Left ventricle myocardium inferior (tissue), 1 donor: ENCODE measurements at regions not wholly inside any gene's neighbourhood (a gene's known extent, or its start where the extent isn't known, plus 50 kb on each side); places are given as distances from the start of the nearest gene placed in this dataset.

ENCODE experiments used
- DNase-seq: peaks from one replicate; pipeline ENCODE4 v3.0.0-alpha.2; 2020
- H3K27ac ChIP-seq: fragments of 200-600 bp; replicated peaks from 2 replicates; pipeline ENCODE4 v1.8.0; 2021
- H3K27me3 ChIP-seq: fragments of 200-600 bp; 2 replicates; pipeline ENCODE4 v1.8.0; 2021; ENCODE audit warnings: low read depth
- H3K36me3 ChIP-seq: fragments of 200-600 bp; 2 replicates; pipeline ENCODE4 v1.8.0; 2021
- H3K4me1 ChIP-seq: fragments of 200-600 bp; 2 replicates; pipeline ENCODE4 v1.8.0; 2021
- H3K4me3 ChIP-seq: fragments of 200-600 bp; 2 replicates; pipeline ENCODE4 v1.8.0; 2021; ENCODE audit warnings: mild to moderate bottlenecking, moderate library complexity
- H3K9me3 ChIP-seq: fragments of 200-600 bp; replicated peaks from 2 replicates; pipeline ENCODE4 v1.8.0; 2021
- CTCF ChIP-seq: fragments of 200-600 bp; IDR thresholded peaks from 2 replicates; pipeline ENCODE4 v1.8.0; 2021; ENCODE audit warnings: antibody characterized with exemption, mild to moderate bottlenecking, borderline replicate concordance
- intact Hi-C: fragments of 100-400 bp; cut with micrococcal nuclease; formaldehyde crosslinking; loops from one replicate; pipeline ENCODE4 v1.11.0; 2022
- donor health status: DM: no; HTN: yes; CAD: no; lungs with severe emphysema.

GRCh38 chr3:33919312-33920120 is 121.1 kb downstream of the PDCD6IP start:
- intact Hi-C loops = no loop called here
- no peaks in the 10 kb centered on the region for H3K36me3 ChIP-seq
- TF ChIP-seq CTCF = no peak
- H3K9me3 ChIP-seq = no peaks in the 10 kb centered on the region
- no peak for DNase-seq
- no peaks in the 10 kb centered on the region for H3K27me3 ChIP-seq
- no peak overlapping the region for H3K27ac ChIP-seq
- no peaks in the 10 kb centered on the region for H3K4me1 ChIP-seq
- no peak overlapping the region for H3K4me3 ChIP-seq

- no peaks in the 10 kb centered on the region for H3K36me3 ChIP-seq
- H3K27ac ChIP-seq = no peak overlapping the region
- no peaks in the 10 kb centered on the region for H3K4me1 ChIP-seq
- no peak for DNase-seq
- intact Hi-C loops = no loop called here
- H3K9me3 ChIP-seq = no peaks in the 10 kb centered on the region
- H3K4me3 ChIP-seq = no peak overlapping the region
- no peaks in the 10 kb centered on the region for H3K27me3 ChIP-seq
- TF ChIP-seq CTCF = no peak
Measured at GRCh38 chr3:33920511-33920910, 122.1 kb downstream of the PDCD6IP start.

- H3K9me3 ChIP-seq = no peaks in the 10 kb centered on the region
- H3K27me3 ChIP-seq = no peaks in the 10 kb centered on the region
- no peak overlapping the region for H3K4me3 ChIP-seq
- DNase-seq = no peak
- intact Hi-C loops = no loop called here
- H3K4me1 ChIP-seq = no peaks in the 10 kb centered on the region
- no peaks in the 10 kb centered on the region for H3K36me3 ChIP-seq
- no peak overlapping the region for H3K27ac ChIP-seq
- no peak for TF ChIP-seq CTCF
Measured at GRCh38 chr3:33921608-33922007, 123.2 kb downstream of the PDCD6IP start.

GRCh38 chr3:33926998-33927605 is 128.7 kb downstream of the PDCD6IP start:
- Histone ChIP-seq H3K27me3 (no peaks in the 10 kb centered on the region), H3K4me1 (no peaks in the 10 kb centered on the region), H3K9me3 (no peaks in the 10 kb centered on the region), H3K4me3 (no peak overlapping the region), H3K36me3 (no peaks in the 10 kb centered on the region), H3K27ac (no peak overlapping the region)
- intact Hi-C loops = no loop called here
- no peak for TF ChIP-seq CTCF
- DNase-seq = no peak

GRCh38 chr3:33929813-33930212 is 131.4 kb downstream of the PDCD6IP start:
- Histone ChIP-seq H3K36me3 (no peaks in the 10 kb centered on the region), H3K27ac (no peak overlapping the region), H3K27me3 (no peaks in the 10 kb centered on the region), H3K4me1 (no peaks in the 10 kb centered on the region), H3K9me3 (no peaks in the 10 kb centered on the region), H3K4me3 (no peak overlapping the region)
- no peak for TF ChIP-seq CTCF
- intact Hi-C loops = no loop called here
- DNase-seq = no peak
